ENCODE measurements at regions not wholly inside any gene's neighbourhood (a gene's known extent, or its start where the extent isn't known, plus 50 kb on each side); places are given as distances from the start of the nearest gene placed in this dataset.

- Histone ChIP-seq H3K4me3 (ENCODE audit: low read depth, low read length, poor library complexity, severe bottlenecking) (no peak overlapping the region), H4K20me1 (ENCODE audit: insufficient read depth, low read length) (no peaks in the 10 kb centered on the region), H3K9me2 (ENCODE audit: insufficient read depth, low read length) (no peaks in the 10 kb centered on the region), H3K9me3 (ENCODE audit: low read length) (no peaks in the 10 kb centered on the region), H2AFZ (ENCODE audit: low read length) (no peak overlapping the region), H3K79me2 (ENCODE audit: insufficient read depth, low read depth, low read length) (no peaks in the 10 kb centered on the region), H3K4me1 (ENCODE audit: insufficient read depth, low read length, poor library complexity, severe bottlenecking) (no peaks in the 10 kb centered on the region), H3K27ac (ENCODE audit: low read depth, low read length, poor library complexity, severe bottlenecking) (no peak overlapping the region), H3K4me2 (ENCODE audit: low read length) (no peak overlapping the region), H3K36me3 (ENCODE audit: insufficient read depth, low read length) (no peaks in the 10 kb centered on the region)
- intact Hi-C loops (cut with micrococcal nuclease; ENCODE audit: unreplicated experiment) = no loop called here
- TF ChIP-seq EZH2phosphoT487 (IDR thresholded peaks at IDR 0.05; ENCODE audit: borderline replicate concordance, low read depth, low read length) (no peak), CTCF (conservative IDR thresholded peaks at IDR 0.05; ENCODE audit: low read length) (no peak)
- BruUV-seq (replicated peaks) = no TSS peak
- POLR2A ChIA-PET = no interaction called here
- no peak for DNase-seq (ENCODE audit: low spot score)
- CTCF ChIA-PET (ENCODE audit: unreplicated experiment) = no interaction called here
Observed at GRCh38 chr12:13603953-13604352, 377.4 kb downstream of the GRIN2B start.

GRCh38 chr12:13602172-13602571, 379.2 kb downstream of the GRIN2B start:
- DNase-seq (ENCODE audit: low spot score) = no peak
- H2AFZ ChIP-seq (ENCODE audit: low read length) = no peak overlapping the region
- intact Hi-C loops (cut with micrococcal nuclease; ENCODE audit: unreplicated experiment) = no loop called here
- no peaks in the 10 kb centered on the region for H3K79me2 ChIP-seq (ENCODE audit: insufficient read depth, low read depth, low read length)
- H3K9me2 ChIP-seq (ENCODE audit: insufficient read depth, low read length) = no peaks in the 10 kb centered on the region
- POLR2A ChIA-PET = interaction anchor here (0.7 kb wide), 1 partner anchor 1259 kb away, joined by 3 read pairs; no protein-coding TSS in a partner anchor
- no peaks in the 10 kb centered on the region for H3K4me1 ChIP-seq (ENCODE audit: insufficient read depth, low read length, poor library complexity, severe bottlenecking)
- CTCF ChIA-PET (ENCODE audit: unreplicated experiment) = no interaction called here
- H4K20me1 ChIP-seq (ENCODE audit: insufficient read depth, low read length) = no peaks in the 10 kb centered on the region
- BruUV-seq (replicated peaks) = no TSS peak
- no peaks in the 10 kb centered on the region for H3K9me3 ChIP-seq (ENCODE audit: low read length)
- H3K36me3 ChIP-seq (ENCODE audit: insufficient read depth, low read length) = no peaks in the 10 kb centered on the region
- no peak overlapping the region for H3K27ac ChIP-seq (ENCODE audit: low read depth, low read length, poor library complexity, severe bottlenecking)
- no peak for TF ChIP-seq EZH2phosphoT487 (IDR thresholded peaks at IDR 0.05; ENCODE audit: borderline replicate concordance, low read depth, low read length)
- no peak for TF ChIP-seq CTCF (conservative IDR thresholded peaks at IDR 0.05; ENCODE audit: low read length)
- no peak overlapping the region for H3K4me2 ChIP-seq (ENCODE audit: low read length)
- H3K4me3 ChIP-seq (ENCODE audit: low read depth, low read length, poor library complexity, severe bottlenecking) = no peak overlapping the region

- Histone ChIP-seq H3K79me2 (ENCODE audit: insufficient read depth, low read depth, low read length) (no peaks in the 10 kb centered on the region), H3K4me2 (ENCODE audit: low read length) (no peak overlapping the region), H2AFZ (ENCODE audit: low read length) (no peak overlapping the region), H3K9me3 (ENCODE audit: low read length) (no peaks in the 10 kb centered on the region), H3K27ac (ENCODE audit: low read depth, low read length, poor library complexity, severe bottlenecking) (no peak overlapping the region), H3K4me1 (ENCODE audit: insufficient read depth, low read length, poor library complexity, severe bottlenecking) (no peaks in the 10 kb centered on the region), H3K4me3 (ENCODE audit: low read depth, low read length, poor library complexity, severe bottlenecking) (no peak overlapping the region), H4K20me1 (ENCODE audit: insufficient read depth, low read length) (no peaks in the 10 kb centered on the region), H3K36me3 (ENCODE audit: insufficient read depth, low read length) (no peaks in the 10 kb centered on the region), H3K9me2 (ENCODE audit: insufficient read depth, low read length) (no peaks in the 10 kb centered on the region)
- TF ChIP-seq CTCF (conservative IDR thresholded peaks at IDR 0.05; ENCODE audit: low read length) (no peak), EZH2phosphoT487 (IDR thresholded peaks at IDR 0.05; ENCODE audit: borderline replicate concordance, low read depth, low read length) (no peak)
- ChIA-PET POLR2A (interaction anchor here (0.6 kb wide), 1 partner anchor 11 kb away, joined by 3 read pairs; no protein-coding TSS in a partner anchor), CTCF (ENCODE audit: unreplicated experiment) (interaction anchor here (0.6 kb wide), 1 partner anchor 79 kb away, joined by 5 read pairs; no protein-coding TSS in a partner anchor)
- intact Hi-C loops (cut with micrococcal nuclease; ENCODE audit: unreplicated experiment) = no loop called here
- no peak for DNase-seq (ENCODE audit: low spot score)
- no TSS peak for BruUV-seq (replicated peaks)
Observed at GRCh38 chr12:13599176-13599575, 382.2 kb downstream of the GRIN2B start.
